ENCODE measurements at regions not wholly inside any gene's neighbourhood (a gene's known extent, or its start where the extent isn't known, plus 50 kb on each side); places are given as distances from the start of the nearest gene placed in this dataset.

- TF ChIP-seq CTCF (IDR thresholded peaks at IDR 0.05) (no peak), POLR2A (IDR thresholded peaks at IDR 0.05) (no peak)
Observed at GRCh38 chr3:86230762-86231161, 760.2 kb downstream of the VGLL3 start.

All from testis (tissue), 2 donors.